ENCODE measurements at regions not wholly inside any gene's neighbourhood (a gene's known extent, or its start where the extent isn't known, plus 50 kb on each side); places are given as distances from the start of the nearest gene placed in this dataset.

GRCh38 chr6:110037726-110038295 lies 59.7 kb downstream of the GPR6 start:
- no peak for TF ChIP-seq CTCF (IDR thresholded peaks at IDR 0.05; ENCODE audit: low read depth, low read length, missing input control)
- no peak for TF ChIP-seq REST (IDR thresholded peaks at IDR 0.05)
- TF ChIP-seq ATF3 (IDR thresholded peaks at IDR 0.05), result no peak
- no peak for TF ChIP-seq SP1 (IDR thresholded peaks at IDR 0.05)
- no peak for TF ChIP-seq NR2F2 (IDR thresholded peaks at IDR 0.05)
- no peak for TF ChIP-seq YY1 (IDR thresholded peaks at IDR 0.05)
- no peak for TF ChIP-seq HNF4G (IDR thresholded peaks at IDR 0.05)
- TF ChIP-seq MAX (IDR thresholded peaks at IDR 0.05), result no peak
- no peak for TF ChIP-seq RXRA (IDR thresholded peaks at IDR 0.05)
- no peak for TF ChIP-seq FOXA1 (IDR thresholded peaks at IDR 0.05)
- no peak for TF ChIP-seq TAF1 (conservative IDR thresholded peaks at IDR 0.05)

Measured in liver (tissue), 3 donors.